ENCODE measurements at regions not wholly inside any gene's neighbourhood (a gene's known extent, or its start where the extent isn't known, plus 50 kb on each side); places are given as distances from the start of the nearest gene placed in this dataset.

GRCh38 chr7:142581341-142581740 lies 167.9 kb upstream of the PRSS1 start:
- no peak for TF ChIP-seq POLR2A (IDR thresholded peaks at IDR 0.05; ENCODE audit: low read depth, low read length)
- TF ChIP-seq POLR2AphosphoS5 (IDR thresholded peaks at IDR 0.05; ENCODE audit: low read depth, low read length) = no peak
- no peak for TF ChIP-seq TAF1 (IDR thresholded peaks at IDR 0.05; ENCODE audit: borderline replicate concordance, low read depth, low read length)

All from GM12892 (cell line).